ENCODE measurements at regions not wholly inside any gene's neighbourhood (a gene's known extent, or its start where the extent isn't known, plus 50 kb on each side); places are given as distances from the start of the nearest gene placed in this dataset.

- Histone ChIP-seq H3K9me2 (replicated peaks; ENCODE audit: insufficient read depth) (no peaks in the 10 kb centered on the region), H3K9me3 (ENCODE audit: low read depth) (no peaks in the 10 kb centered on the region), H3K4me1 (ENCODE audit: insufficient read depth) (no peaks in the 10 kb centered on the region), H2AFZ (no peak overlapping the region), H3K27me3 (no peaks in the 10 kb centered on the region), H3K4me2 (no peak overlapping the region), H3K36me3 (replicated peaks; ENCODE audit: insufficient read depth, low read depth) (no peaks in the 10 kb centered on the region), H4K20me1 (ENCODE audit: insufficient read depth, poor library complexity, severe bottlenecking) (no peaks in the 10 kb centered on the region), H3K79me2 (no peaks in the 10 kb centered on the region), H3K4me3 (no peak overlapping the region), H3K27ac (no peak overlapping the region)
- 86% methylated on average over 1 of the region's 1 CpG for WGBS (ENCODE audit: low lambda C conversion rate, missing lambda C conversion rate)
- TF ChIP-seq CTCF (IDR thresholded peaks at IDR 0.05; ENCODE audit: poor library complexity) (no peak), EZH2phosphoT487 (IDR thresholded peaks at IDR 0.05; ENCODE audit: low read depth, severe bottlenecking, unreplicated experiment) (no peak), EZH2 (IDR thresholded peaks at IDR 0.05; ENCODE audit: borderline replicate concordance) (no peak)
- DNase-seq (ENCODE audit: low spot score): no peak
Measured at GRCh38 chr6:14735956-14736486, 509.8 kb upstream of the JARID2 start.

GRCh38 chr6:14736554-14736953 lies 509.3 kb upstream of the JARID2 start:
- WGBS (ENCODE audit: low lambda C conversion rate, missing lambda C conversion rate): 87% methylated on average over 2 of the region's 2 CpGs
- Histone ChIP-seq H2AFZ (no peak overlapping the region), H3K9me3 (ENCODE audit: low read depth) (no peaks in the 10 kb centered on the region), H3K4me2 (no peak overlapping the region), H3K4me3 (no peak overlapping the region), H3K27ac (no peak overlapping the region), H3K9me2 (replicated peaks; ENCODE audit: insufficient read depth) (no peaks in the 10 kb centered on the region), H3K4me1 (ENCODE audit: insufficient read depth) (no peaks in the 10 kb centered on the region), H3K79me2 (no peaks in the 10 kb centered on the region), H3K36me3 (replicated peaks; ENCODE audit: insufficient read depth, low read depth) (no peaks in the 10 kb centered on the region), H4K20me1 (ENCODE audit: insufficient read depth, poor library complexity, severe bottlenecking) (no peaks in the 10 kb centered on the region), H3K27me3 (no peaks in the 10 kb centered on the region)
- DNase-seq (ENCODE audit: low spot score): no peak
- TF ChIP-seq EZH2phosphoT487 (IDR thresholded peaks at IDR 0.05; ENCODE audit: low read depth, severe bottlenecking, unreplicated experiment) (no peak), CTCF (IDR thresholded peaks at IDR 0.05; ENCODE audit: poor library complexity) (no peak), EZH2 (IDR thresholded peaks at IDR 0.05; ENCODE audit: borderline replicate concordance) (no peak)

GRCh38 chr6:14738497-14738896 lies 507.4 kb upstream of the JARID2 start:
- no peak for TF ChIP-seq EZH2 (IDR thresholded peaks at IDR 0.05; ENCODE audit: borderline replicate concordance)
- TF ChIP-seq CTCF (IDR thresholded peaks at IDR 0.05; ENCODE audit: poor library complexity): no peak
- TF ChIP-seq EZH2phosphoT487 (IDR thresholded peaks at IDR 0.05; ENCODE audit: low read depth, severe bottlenecking, unreplicated experiment): no peak
- no peaks in the 10 kb centered on the region for H3K9me2 ChIP-seq (replicated peaks; ENCODE audit: insufficient read depth)
- no peak overlapping the region for H3K4me2 ChIP-seq
- no peak overlapping the region for H3K4me3 ChIP-seq
- H3K9me3 ChIP-seq (ENCODE audit: low read depth): no peaks in the 10 kb centered on the region
- H3K4me1 ChIP-seq (ENCODE audit: insufficient read depth): peaks cover 4% of the 10 kb centered on the region
- H2AFZ ChIP-seq: no peak overlapping the region
- H3K79me2 ChIP-seq: no peaks in the 10 kb centered on the region
- 90% methylated on average over 2 of the region's 2 CpGs for WGBS (ENCODE audit: low lambda C conversion rate, missing lambda C conversion rate)
- no peaks in the 10 kb centered on the region for H3K36me3 ChIP-seq (replicated peaks; ENCODE audit: insufficient read depth, low read depth)
- no peak for DNase-seq (ENCODE audit: low spot score)
- no peaks in the 10 kb centered on the region for H3K27me3 ChIP-seq
- no peak overlapping the region for H3K27ac ChIP-seq
- H4K20me1 ChIP-seq (ENCODE audit: insufficient read depth, poor library complexity, severe bottlenecking): no peaks in the 10 kb centered on the region

GRCh38 chr6:14738933-14739332 lies 506.9 kb upstream of the JARID2 start:
- Histone ChIP-seq H3K9me3 (ENCODE audit: low read depth) (no peaks in the 10 kb centered on the region), H3K9me2 (replicated peaks; ENCODE audit: insufficient read depth) (no peaks in the 10 kb centered on the region), H2AFZ (no peak overlapping the region), H3K4me3 (no peak overlapping the region), H3K27me3 (no peaks in the 10 kb centered on the region), H3K27ac (no peak overlapping the region), H3K4me1 (ENCODE audit: insufficient read depth) (peaks cover 7% of the 10 kb centered on the region), H3K36me3 (replicated peaks; ENCODE audit: insufficient read depth, low read depth) (no peaks in the 10 kb centered on the region), H3K4me2 (no peak overlapping the region), H3K79me2 (no peaks in the 10 kb centered on the region), H4K20me1 (ENCODE audit: insufficient read depth, poor library complexity, severe bottlenecking) (no peaks in the 10 kb centered on the region)
- 72% methylated on average over 5 of the region's 5 CpGs for WGBS (ENCODE audit: low lambda C conversion rate, missing lambda C conversion rate)
- DNase-seq (ENCODE audit: low spot score): no peak
- TF ChIP-seq CTCF (IDR thresholded peaks at IDR 0.05; ENCODE audit: poor library complexity): no peak
- TF ChIP-seq EZH2phosphoT487 (IDR thresholded peaks at IDR 0.05; ENCODE audit: low read depth, severe bottlenecking, unreplicated experiment): no peak
- TF ChIP-seq EZH2 (IDR thresholded peaks at IDR 0.05; ENCODE audit: borderline replicate concordance): no peak
